Adrenal gland (tissue), 9 donors: ENCODE measurements at regions not wholly inside any gene's neighbourhood (a gene's known extent, or its start where the extent isn't known, plus 50 kb on each side); places are given as distances from the start of the nearest gene placed in this dataset.

Source experiments
- DNase-seq, 7 donors: peaks; one replicate each; pipeline ENCODE4 v3.0.0-alpha.2; 2019 to 2020
- H3K27ac ChIP-seq, 5 donors: fragments of 200-600 bp; sonication (generic) in 4 of 5; 1 replicate in 3 of 5; 2 replicates in 2 of 5; pipeline versions ENCODE4 v1.5.1 to v1.8.0; 2016 to 2020; ENCODE audit warnings: mild to moderate bottlenecking in 1 of 5
- H3K27me3 ChIP-seq: fragments of 200-600 bp; 2 replicates; pipeline ENCODE4 v1.8.0; 2021
- H3K36me3 ChIP-seq, 2 donors: fragments of 200-600 bp; replicated peaks in 1 of 2; 1 replicate in 1 of 2; 2 replicates in 1 of 2; pipeline versions ENCODE4 v1.5.1 to v1.8.0; 2018 to 2022
- H3K4me1 ChIP-seq, 2 donors: fragments of 200-600 bp; replicated peaks in 1 of 2; 1 replicate in 1 of 2; 2 replicates in 1 of 2; pipeline versions ENCODE4 v1.5.1 to v1.8.0; 2018 to 2021
- H3K4me3 ChIP-seq, 4 donors: fragments of 200-600 bp; sonication (generic) in 3 of 4; one replicate each; pipeline ENCODE4 v1.5.1; 2016 to 2018
- H3K9me3 ChIP-seq, 3 donors: fragments of 200-600 bp; sonication (generic) in 1 of 3; replicated peaks in 1 of 3; 1 replicate in 2 of 3; 2 replicates in 1 of 3; pipeline versions ENCODE4 v1.5.1 to v1.8.0; 2016 to 2021
- POLR2A ChIP-seq, 2 donors: fragments of 450-650 bp; IDR thresholded peaks; one replicate each; pipeline ENCODE4 v1.6.1; 2017; ENCODE audit warnings: antibody characterized with exemption in 2 of 2, mild to moderate bottlenecking in 2 of 2, moderate library complexity in 1 of 2
- WGBS, 4 donors: extraction: QIAGEN DNeasy Blood & Tissue Kit in 2 of 4; methylation state at CpG; one replicate each; pipeline versions ENCODE4 v1.1.5 to v1.1.7; 2013 to 2017; 5-methylcytosine and 5-hydroxymethylcytosine counted together
- intact Hi-C, 2 donors: fragments of 100-400 bp; cut with DNase I; formaldehyde crosslinking; loops; one replicate each; pipeline versions ENCODE4 v1.14.1 to v1.15.0; 2022 to 2023
- TF ChIP-seq, protein P1 (sequence below), 6 experiments: fragments of 450-650 bp in 4 of 6; fragments of 200-600 bp in 2 of 6; sonication (generic) in 1 of 6; IDR thresholded peaks; 1 replicate in 5 of 6; 2 replicates in 1 of 6; pipeline versions ENCODE4 v1.5.1 to v1.8.0; 2016 to 2021; ENCODE audit warnings: antibody characterized with exemption in 6 of 6, mild to moderate bottlenecking in 2 of 6, moderate library complexity in 1 of 6
- donor health status: healthy with polysubstance abuse.
- donor health status: Bipolar disorder and iron deficiency.
- donor health status: DM: yes; HTN: yes; CAD: no.
- donor health status: DM: no; HTN: no; CAD: no.
- donor health status: DM: no; HTN: no; CAD: no.

GRCh38 chr17:63150994-63151464 is 185.0 kb downstream of the TANC2 start:
- no peak overlapping the region for H3K27ac ChIP-seq
- H3K4me1 ChIP-seq, result no peaks in the 10 kb centered on the region
- intact Hi-C loops, result no loop called here
- H3K27me3 ChIP-seq, result no peaks in the 10 kb centered on the region
- DNase-seq, result no peak
- no peak overlapping the region for H3K4me3 ChIP-seq
- no peaks in the 10 kb centered on the region for H3K9me3 ChIP-seq
- H3K36me3 ChIP-seq, result no peaks in the 10 kb centered on the region
- TF ChIP-seq POLR2A (IDR thresholded peaks at IDR 0.05), result no peak
- TF ChIP-seq, protein P1, sequence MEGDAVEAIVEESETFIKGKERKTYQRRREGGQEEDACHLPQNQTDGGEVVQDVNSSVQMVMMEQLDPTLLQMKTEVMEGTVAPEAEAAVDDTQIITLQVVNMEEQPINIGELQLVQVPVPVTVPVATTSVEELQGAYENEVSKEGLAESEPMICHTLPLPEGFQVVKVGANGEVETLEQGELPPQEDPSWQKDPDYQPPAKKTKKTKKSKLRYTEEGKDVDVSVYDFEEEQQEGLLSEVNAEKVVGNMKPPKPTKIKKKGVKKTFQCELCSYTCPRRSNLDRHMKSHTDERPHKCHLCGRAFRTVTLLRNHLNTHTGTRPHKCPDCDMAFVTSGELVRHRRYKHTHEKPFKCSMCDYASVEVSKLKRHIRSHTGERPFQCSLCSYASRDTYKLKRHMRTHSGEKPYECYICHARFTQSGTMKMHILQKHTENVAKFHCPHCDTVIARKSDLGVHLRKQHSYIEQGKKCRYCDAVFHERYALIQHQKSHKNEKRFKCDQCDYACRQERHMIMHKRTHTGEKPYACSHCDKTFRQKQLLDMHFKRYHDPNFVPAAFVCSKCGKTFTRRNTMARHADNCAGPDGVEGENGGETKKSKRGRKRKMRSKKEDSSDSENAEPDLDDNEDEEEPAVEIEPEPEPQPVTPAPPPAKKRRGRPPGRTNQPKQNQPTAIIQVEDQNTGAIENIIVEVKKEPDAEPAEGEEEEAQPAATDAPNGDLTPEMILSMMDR (IDR thresholded peaks at IDR 0.05), result no peak
- 58 to 77% (median 68%) methylated on average over 4 of the region's 4 CpGs for WGBS, 4 donors

DNA sequence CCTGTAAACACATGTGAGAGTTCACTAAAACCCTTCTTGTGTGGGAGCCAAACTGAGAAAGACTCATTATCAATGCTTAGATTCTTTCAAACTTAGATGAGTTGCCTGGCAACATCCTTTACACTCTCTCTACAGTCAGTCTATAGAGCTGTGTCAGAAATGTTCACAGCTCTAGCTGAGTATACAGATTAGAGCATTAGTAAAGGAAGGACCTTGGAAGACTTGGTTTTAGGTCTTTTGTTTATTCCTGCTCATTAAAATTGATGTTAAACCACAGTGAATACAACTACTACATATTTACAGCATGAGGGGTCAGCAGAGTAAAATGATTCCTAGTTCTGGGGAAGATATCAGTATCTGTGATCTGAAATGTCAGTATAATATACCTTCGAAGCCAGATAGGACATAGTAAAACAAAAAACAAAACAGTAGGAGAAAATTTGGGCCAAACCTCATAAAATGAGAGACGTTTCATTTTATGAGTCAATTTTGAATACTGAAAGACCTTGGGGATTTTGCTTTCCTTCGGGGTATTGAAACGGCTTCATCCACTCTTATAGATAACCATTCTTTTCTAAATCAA is 186.0 kb downstream of the TANC2 start:
- TF ChIP-seq, protein P1 (IDR thresholded peaks at IDR 0.05), result no peak
- no peak for TF ChIP-seq POLR2A (IDR thresholded peaks at IDR 0.05)
- H3K9me3 ChIP-seq, result no peaks in the 10 kb centered on the region
- no peak overlapping the region for H3K4me3 ChIP-seq
- no peaks in the 10 kb centered on the region for H3K27me3 ChIP-seq
- no peak for DNase-seq
- WGBS, 4 donors, result 45 to 54% (median 48%) methylated on average over 4 of the region's 4 CpGs
- no peak overlapping the region for H3K27ac ChIP-seq
- H3K36me3 ChIP-seq, result no peaks in the 10 kb centered on the region
- no peaks in the 10 kb centered on the region for H3K4me1 ChIP-seq
- intact Hi-C loops, result no loop called here

- no peak for TF ChIP-seq POLR2A (IDR thresholded peaks at IDR 0.05)
- TF ChIP-seq, protein P1 (IDR thresholded peaks at IDR 0.05), result no peak
- no peak overlapping the region for H3K27ac ChIP-seq
Measured at GRCh38 chr17:63153488-63153887, 187.5 kb downstream of the TANC2 start.

GRCh38 chr17:63154586-63155244 is 188.7 kb downstream of the TANC2 start:
- DNase-seq, result no peak
- H3K4me1 ChIP-seq, result no peaks in the 10 kb centered on the region
- H3K36me3 ChIP-seq, result no peaks in the 10 kb centered on the region
- TF ChIP-seq, protein P1 (IDR thresholded peaks at IDR 0.05), result no peak
- WGBS, 4 donors, result 89 to 92% (median 91%) methylated on average over 1 of the region's 1 CpG
- H3K9me3 ChIP-seq, result no peaks in the 10 kb centered on the region
- H3K4me3 ChIP-seq, result no peak overlapping the region
- intact Hi-C loops, result no loop called here
- no peak overlapping the region for H3K27ac ChIP-seq
- no peaks in the 10 kb centered on the region for H3K27me3 ChIP-seq

More at GRCh38 chr17:63153488-63153887, 187.5 kb downstream of the TANC2 start:
- intact Hi-C loops, result no loop called here
- Histone ChIP-seq H3K9me3 (no peaks in the 10 kb centered on the region), H3K36me3 (no peaks in the 10 kb centered on the region), H3K27me3 (no peaks in the 10 kb centered on the region), H3K4me3 (no peak overlapping the region), H3K4me1 (no peaks in the 10 kb centered on the region)
- WGBS, 4 donors, result 78 to 86% (median 82%) methylated on average over 1 of the region's 1 CpG
- no peak for DNase-seq
